ENCODE measurements at regions not wholly inside any gene's neighbourhood (a gene's known extent, or its start where the extent isn't known, plus 50 kb on each side); places are given as distances from the start of the nearest gene placed in this dataset.

DNA sequence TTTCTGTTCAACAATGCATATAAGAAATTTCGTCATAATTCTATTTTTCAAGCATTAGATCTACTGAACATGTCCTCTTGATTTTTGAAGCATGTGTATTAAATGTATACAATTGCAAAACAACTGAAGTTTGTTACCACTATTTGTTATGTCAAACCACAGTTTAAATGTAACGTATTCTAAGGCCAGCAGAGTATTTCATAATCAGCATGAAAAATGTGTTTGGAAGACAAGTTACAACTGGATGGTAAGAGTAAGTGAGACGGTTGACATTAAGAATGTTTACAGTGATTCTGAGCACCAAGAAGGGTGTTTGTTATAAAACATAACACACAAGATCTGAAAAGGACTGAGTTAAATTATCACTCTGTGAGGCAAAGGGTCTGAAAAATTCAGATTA is 738.4 kb downstream of the PLOD2 start:
- TF ChIP-seq, protein P1, sequence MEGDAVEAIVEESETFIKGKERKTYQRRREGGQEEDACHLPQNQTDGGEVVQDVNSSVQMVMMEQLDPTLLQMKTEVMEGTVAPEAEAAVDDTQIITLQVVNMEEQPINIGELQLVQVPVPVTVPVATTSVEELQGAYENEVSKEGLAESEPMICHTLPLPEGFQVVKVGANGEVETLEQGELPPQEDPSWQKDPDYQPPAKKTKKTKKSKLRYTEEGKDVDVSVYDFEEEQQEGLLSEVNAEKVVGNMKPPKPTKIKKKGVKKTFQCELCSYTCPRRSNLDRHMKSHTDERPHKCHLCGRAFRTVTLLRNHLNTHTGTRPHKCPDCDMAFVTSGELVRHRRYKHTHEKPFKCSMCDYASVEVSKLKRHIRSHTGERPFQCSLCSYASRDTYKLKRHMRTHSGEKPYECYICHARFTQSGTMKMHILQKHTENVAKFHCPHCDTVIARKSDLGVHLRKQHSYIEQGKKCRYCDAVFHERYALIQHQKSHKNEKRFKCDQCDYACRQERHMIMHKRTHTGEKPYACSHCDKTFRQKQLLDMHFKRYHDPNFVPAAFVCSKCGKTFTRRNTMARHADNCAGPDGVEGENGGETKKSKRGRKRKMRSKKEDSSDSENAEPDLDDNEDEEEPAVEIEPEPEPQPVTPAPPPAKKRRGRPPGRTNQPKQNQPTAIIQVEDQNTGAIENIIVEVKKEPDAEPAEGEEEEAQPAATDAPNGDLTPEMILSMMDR (IDR thresholded peaks at IDR 0.05; ENCODE audit: low read depth, low read length, missing control alignments): no peak
- in situ Hi-C loops (cut with HindIII; ENCODE audit: low pct_ligation_motif_present, low sequenced_read_pairs): no loop called here
- Histone ChIP-seq H3K27me3 (replicated peaks) (no peaks in the 10 kb centered on the region), H3K4me3 (ENCODE audit: low read depth, low read length) (no peak overlapping the region), H3K27ac (no peak overlapping the region), H3K36me3 (replicated peaks) (no peaks in the 10 kb centered on the region)
- no peak for DNase-seq

DNA sequence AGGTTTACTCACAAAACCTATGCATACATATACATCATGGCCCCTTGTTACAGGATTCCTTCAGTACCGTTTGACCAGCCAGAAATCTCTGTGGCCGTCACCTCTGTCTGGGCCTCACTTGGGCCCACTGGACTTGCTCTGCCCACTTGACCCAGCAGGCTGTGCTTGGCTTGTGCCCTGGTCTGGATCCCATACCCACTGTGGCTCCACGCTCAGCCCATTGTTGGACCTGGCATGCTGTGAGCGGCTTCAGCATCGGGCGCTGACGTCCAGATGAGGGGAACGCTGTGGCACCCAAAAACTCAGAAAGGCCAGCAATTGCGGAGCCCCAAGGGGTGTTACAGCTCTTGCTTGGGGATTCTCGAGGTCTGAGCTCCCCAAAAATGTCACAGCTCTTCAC is 733.6 kb downstream of the PLOD2 start:
- no peak for DNase-seq
- Histone ChIP-seq H3K4me3 (ENCODE audit: low read depth, low read length) (no peak overlapping the region), H3K27me3 (replicated peaks) (no peaks in the 10 kb centered on the region), H3K27ac (no peak overlapping the region), H3K36me3 (replicated peaks) (no peaks in the 10 kb centered on the region)
- in situ Hi-C loops (cut with HindIII; ENCODE audit: low pct_ligation_motif_present, low sequenced_read_pairs): no loop called here
- TF ChIP-seq, protein P1 (IDR thresholded peaks at IDR 0.05; ENCODE audit: low read depth, low read length, missing control alignments): no peak

GRCh38 chr3:145429546-145429945 is 731.4 kb downstream of the PLOD2 start:
- in situ Hi-C loops (cut with HindIII; ENCODE audit: low pct_ligation_motif_present, low sequenced_read_pairs): no loop called here
- Histone ChIP-seq H3K36me3 (replicated peaks) (no peaks in the 10 kb centered on the region), H3K27ac (no peak overlapping the region), H3K4me3 (ENCODE audit: low read depth, low read length) (no peak overlapping the region), H3K27me3 (replicated peaks) (no peaks in the 10 kb centered on the region)
- no peak for DNase-seq
- TF ChIP-seq, protein P1 (IDR thresholded peaks at IDR 0.05; ENCODE audit: low read depth, low read length, missing control alignments): no peak

- in situ Hi-C loops (cut with HindIII; ENCODE audit: low pct_ligation_motif_present, low sequenced_read_pairs): no loop called here
Measured at GRCh38 chr3:145448436-145448835, 712.5 kb downstream of the PLOD2 start.

GRCh38 chr3:145450018-145450682 is 710.8 kb downstream of the PLOD2 start:
- no peak overlapping the region for H3K27ac ChIP-seq
- no peaks in the 10 kb centered on the region for H3K36me3 ChIP-seq (replicated peaks)
- no peak overlapping the region for H3K4me3 ChIP-seq (ENCODE audit: low read depth, low read length)
- no peaks in the 10 kb centered on the region for H3K27me3 ChIP-seq (replicated peaks)
- TF ChIP-seq, protein P1 (IDR thresholded peaks at IDR 0.05; ENCODE audit: low read depth, low read length, missing control alignments): no peak
- no peak for DNase-seq
- in situ Hi-C loops (cut with HindIII; ENCODE audit: low pct_ligation_motif_present, low sequenced_read_pairs): no loop called here

More at GRCh38 chr3:145448436-145448835, 712.5 kb downstream of the PLOD2 start:
- TF ChIP-seq, protein P1 (IDR thresholded peaks at IDR 0.05; ENCODE audit: low read depth, low read length, missing control alignments): no peak
- no peak overlapping the region for H3K27ac ChIP-seq
- H3K4me3 ChIP-seq (ENCODE audit: low read depth, low read length): no peak overlapping the region
- DNase-seq: no peak
- H3K27me3 ChIP-seq (replicated peaks): no peaks in the 10 kb centered on the region
- no peaks in the 10 kb centered on the region for H3K36me3 ChIP-seq (replicated peaks)
